ENCODE measurements at regions not wholly inside any gene's neighbourhood (a gene's known extent, or its start where the extent isn't known, plus 50 kb on each side); places are given as distances from the start of the nearest gene placed in this dataset.

- CTCF ChIA-PET (ENCODE audit: low intra/inter-chr PET ratio), result no interaction called here
- FAIRE-seq, result no peak
- 3% methylated on average over 3 of the region's 3 CpGs for WGBS (ENCODE audit: insufficient coverage, low coverage, missing lambda C conversion rate)
- TF ChIP-seq THAP12 (CRISPR knock-in tag; IDR thresholded peaks at IDR 0.05) (no peak), HMGN3 (IDR thresholded peaks at IDR 0.05; ENCODE audit: borderline replicate concordance, extremely low read depth, insufficient read length, low read depth, low read length) (no peak), ZSCAN29 (IDR thresholded peaks at IDR 0.05) (no peak), DMBX1 (CRISPR knock-in tag; IDR thresholded peaks at IDR 0.05; ENCODE audit: borderline replicate concordance) (no peak), ZNF445 (CRISPR knock-in tag; IDR thresholded peaks at IDR 0.05; ENCODE audit: low read depth) (no peak), MECOM (CRISPR knock-in tag; IDR thresholded peaks at IDR 0.05) (no peak), RREB1 (CRISPR knock-in tag; IDR thresholded peaks at IDR 0.05) (no peak), SRSF7 (optimal IDR thresholded peaks at IDR 0.05; ENCODE audit: low read depth, low read length) (no peak), ZNF398 (CRISPR knock-in tag; IDR thresholded peaks at IDR 0.05) (no peak), TRIM25 (IDR thresholded peaks at IDR 0.05; ENCODE audit: borderline replicate concordance) (no peak), PML (IDR thresholded peaks at IDR 0.05; ENCODE audit: low read length) (no peak)
Observed at GRCh38 chr1:220344745-220345144, 72.5 kb upstream of the RAB3GAP2 start.

More at GRCh38 chr1:220344745-220345144, 72.5 kb upstream of the RAB3GAP2 start:
- no peak for DNase-seq (ENCODE audit: extremely low read depth in 1 of 4, low spot score in 3 of 4)
- Histone ChIP-seq H3K9ac (ENCODE audit: insufficient read depth in 1 of 2, low read depth in 2 of 2, low read length in 2 of 2) (no peak overlapping the region), H2AFZ (ENCODE audit: low read depth, low read length) (no peak overlapping the region), H3K27ac (ENCODE audit: extremely low read depth, low read depth, low read length) (no peak overlapping the region), H3K36me3 (ENCODE audit: control insufficient read depth, insufficient read depth, low read length) (no peaks in the 10 kb centered on the region), H3K4me3 (no peak overlapping the region), H3K4me2 (ENCODE audit: insufficient read depth, low read length) (no peak overlapping the region), H4K20me1 (replicated peaks; ENCODE audit: control insufficient read depth, insufficient read depth, low read length) (no peaks in the 10 kb centered on the region), H3K79me2 (ENCODE audit: control insufficient read depth, insufficient read depth, low read length) (no peaks in the 10 kb centered on the region), H3K9me1 (ENCODE audit: control insufficient read depth, insufficient read depth, low read length) (no peaks in the 10 kb centered on the region), H3K4me1 (replicated peaks in 1 of 2; ENCODE audit: control insufficient read depth in 2 of 2, insufficient read depth in 2 of 2, low read length in 2 of 2) (no peaks in the 10 kb centered on the region), H3K9me3 (replicated peaks; ENCODE audit: control insufficient read depth, insufficient read depth, low read depth, low read length) (no peaks in the 10 kb centered on the region), H3K27me3 (ENCODE audit: control insufficient read depth in 2 of 2, insufficient read depth in 2 of 2, low read length in 2 of 2) (peaks cover 6 to 10% of the 10 kb centered on the region in 2 experiments; a peak in 2 of 5 replicates)
- no peak for ATAC-seq
- no TSS peak for BruUV-seq (replicated peaks)
- POLR2A ChIA-PET, result no interaction called here
- in situ Hi-C loops (cut with MboI), result no loop called here
- intact Hi-C loops (cut with micrococcal nuclease), result no loop called here

All from K562 (cell line).